ENCODE measurements at regions not wholly inside any gene's neighbourhood (a gene's known extent, or its start where the extent isn't known, plus 50 kb on each side); places are given as distances from the start of the nearest gene placed in this dataset.

DNA sequence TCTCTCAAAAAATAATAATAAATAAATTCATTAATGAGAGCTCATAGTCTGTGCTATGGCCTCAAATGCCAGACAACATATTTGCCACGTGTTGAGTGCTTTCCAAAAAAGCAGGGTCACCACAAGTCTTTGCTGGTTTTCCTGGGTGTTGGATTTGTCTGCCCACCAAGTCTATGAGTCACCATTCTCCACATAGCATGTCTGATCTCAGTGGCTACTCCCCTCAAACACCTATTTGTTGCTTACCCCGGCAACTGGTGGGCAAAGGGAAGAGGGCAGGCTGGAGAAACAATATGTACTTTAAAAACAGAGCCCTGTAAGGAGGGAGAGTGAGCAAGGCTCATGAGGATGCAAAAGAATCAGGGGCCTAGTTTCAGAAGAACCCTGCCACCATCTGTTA is 120.0 kb upstream of the ARRDC4 start:
- no peaks in the 10 kb centered on the region for H3K9me3 ChIP-seq (ENCODE audit: control insufficient read depth, low read depth, low read length)
- no peak for TF ChIP-seq EZH2 (IDR thresholded peaks at IDR 0.05; ENCODE audit: low read length)
- TF ChIP-seq, protein P1, sequence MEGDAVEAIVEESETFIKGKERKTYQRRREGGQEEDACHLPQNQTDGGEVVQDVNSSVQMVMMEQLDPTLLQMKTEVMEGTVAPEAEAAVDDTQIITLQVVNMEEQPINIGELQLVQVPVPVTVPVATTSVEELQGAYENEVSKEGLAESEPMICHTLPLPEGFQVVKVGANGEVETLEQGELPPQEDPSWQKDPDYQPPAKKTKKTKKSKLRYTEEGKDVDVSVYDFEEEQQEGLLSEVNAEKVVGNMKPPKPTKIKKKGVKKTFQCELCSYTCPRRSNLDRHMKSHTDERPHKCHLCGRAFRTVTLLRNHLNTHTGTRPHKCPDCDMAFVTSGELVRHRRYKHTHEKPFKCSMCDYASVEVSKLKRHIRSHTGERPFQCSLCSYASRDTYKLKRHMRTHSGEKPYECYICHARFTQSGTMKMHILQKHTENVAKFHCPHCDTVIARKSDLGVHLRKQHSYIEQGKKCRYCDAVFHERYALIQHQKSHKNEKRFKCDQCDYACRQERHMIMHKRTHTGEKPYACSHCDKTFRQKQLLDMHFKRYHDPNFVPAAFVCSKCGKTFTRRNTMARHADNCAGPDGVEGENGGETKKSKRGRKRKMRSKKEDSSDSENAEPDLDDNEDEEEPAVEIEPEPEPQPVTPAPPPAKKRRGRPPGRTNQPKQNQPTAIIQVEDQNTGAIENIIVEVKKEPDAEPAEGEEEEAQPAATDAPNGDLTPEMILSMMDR (optimal IDR thresholded peaks at IDR 0.05 in 1 of 3, IDR thresholded peaks at IDR 0.05 in 1 of 3, conservative IDR thresholded peaks at IDR 0.05 in 1 of 3; ENCODE audit: extremely low read depth in 1 of 3, insufficient read depth in 2 of 3, low read length in 3 of 3) = no peak
- H4K20me1 ChIP-seq (ENCODE audit: control insufficient read depth, extremely low read depth, insufficient read depth, low read length) = no peaks in the 10 kb centered on the region
- FAIRE-seq = no peak
- no peaks in the 10 kb centered on the region for H3K36me3 ChIP-seq (ENCODE audit: control insufficient read depth in 2 of 2, extremely low read depth in 1 of 2, insufficient read depth in 2 of 2, low read length in 2 of 2)
- no peaks in the 10 kb centered on the region for H3K27me3 ChIP-seq (ENCODE audit: control insufficient read depth, extremely low read depth, insufficient read depth, low read length)
- dilution Hi-C loops (cut with MboI; ENCODE audit: extremely low pct_ligation_motif_present, low sequenced_read_pairs) = no loop called here
- H3K79me2 ChIP-seq (ENCODE audit: control insufficient read depth, insufficient read depth, low read length) = no peaks in the 10 kb centered on the region
- H3K9ac ChIP-seq (ENCODE audit: control insufficient read depth, extremely low read depth, insufficient read depth, low read length) = no peak overlapping the region
- H3K27ac ChIP-seq (ENCODE audit: control insufficient read depth, insufficient read depth, low read length) = no peak overlapping the region
- H3K4me2 ChIP-seq (ENCODE audit: control insufficient read depth, extremely low read depth, insufficient read depth, low read depth, low read length) = no peak overlapping the region
- H3K4me1 ChIP-seq (ENCODE audit: control insufficient read depth, extremely low read depth, insufficient read depth, low read length) = no peaks in the 10 kb centered on the region
- DNase-seq (ENCODE audit: low read depth, low spot score) = no peak
- no peak overlapping the region for H2AFZ ChIP-seq (ENCODE audit: control insufficient read depth, low read length)
- H3K4me3 ChIP-seq (ENCODE audit: control insufficient read depth in 2 of 3, extremely low read depth in 1 of 3, insufficient read depth in 2 of 3, low read depth in 1 of 3, low read length in 3 of 3) = no peak overlapping the region
- no peaks in the 10 kb centered on the region for H3K9me1 ChIP-seq (ENCODE audit: control insufficient read depth, extremely low read depth, insufficient read depth, low read length)

DNA sequence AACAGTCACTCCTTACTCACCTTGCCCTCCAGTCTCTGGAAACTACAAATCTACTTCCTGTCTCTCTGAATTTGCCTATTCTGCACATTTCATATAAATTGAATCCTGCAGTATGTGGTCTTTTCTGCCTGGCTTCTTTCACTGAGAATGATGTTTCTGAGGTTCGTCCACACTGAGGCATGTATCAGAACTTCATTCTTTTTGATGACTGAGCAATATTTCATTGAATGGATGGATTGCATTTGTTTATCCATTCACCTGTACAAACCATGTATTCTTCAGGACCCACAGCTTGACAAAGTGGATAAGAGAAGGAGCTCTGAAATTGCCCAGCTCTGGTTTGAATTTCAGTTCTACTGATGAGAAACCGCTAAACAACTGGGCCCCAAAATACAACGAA is 118.9 kb upstream of the ARRDC4 start:
- no peaks in the 10 kb centered on the region for H3K27me3 ChIP-seq (ENCODE audit: control insufficient read depth, extremely low read depth, insufficient read depth, low read length)
- H4K20me1 ChIP-seq (ENCODE audit: control insufficient read depth, extremely low read depth, insufficient read depth, low read length) = no peaks in the 10 kb centered on the region
- H3K4me3 ChIP-seq (ENCODE audit: control insufficient read depth in 2 of 3, extremely low read depth in 1 of 3, insufficient read depth in 2 of 3, low read depth in 1 of 3, low read length in 3 of 3) = no peak overlapping the region
- no peaks in the 10 kb centered on the region for H3K36me3 ChIP-seq (ENCODE audit: control insufficient read depth in 2 of 2, extremely low read depth in 1 of 2, insufficient read depth in 2 of 2, low read length in 2 of 2)
- dilution Hi-C loops (cut with MboI; ENCODE audit: extremely low pct_ligation_motif_present, low sequenced_read_pairs) = no loop called here
- no peak overlapping the region for H3K27ac ChIP-seq (ENCODE audit: control insufficient read depth, insufficient read depth, low read length)
- no peaks in the 10 kb centered on the region for H3K4me1 ChIP-seq (ENCODE audit: control insufficient read depth, extremely low read depth, insufficient read depth, low read length)
- H3K9me3 ChIP-seq (ENCODE audit: control insufficient read depth, low read depth, low read length) = no peaks in the 10 kb centered on the region
- no peak overlapping the region for H3K4me2 ChIP-seq (ENCODE audit: control insufficient read depth, extremely low read depth, insufficient read depth, low read depth, low read length)
- no peak overlapping the region for H2AFZ ChIP-seq (ENCODE audit: control insufficient read depth, low read length)
- no peak overlapping the region for H3K9ac ChIP-seq (ENCODE audit: control insufficient read depth, extremely low read depth, insufficient read depth, low read length)
- no peak for DNase-seq (ENCODE audit: low read depth, low spot score)
- no peaks in the 10 kb centered on the region for H3K9me1 ChIP-seq (ENCODE audit: control insufficient read depth, extremely low read depth, insufficient read depth, low read length)
- TF ChIP-seq, protein P1 (optimal IDR thresholded peaks at IDR 0.05 in 1 of 3, IDR thresholded peaks at IDR 0.05 in 1 of 3, conservative IDR thresholded peaks at IDR 0.05 in 1 of 3; ENCODE audit: extremely low read depth in 1 of 3, insufficient read depth in 2 of 3, low read length in 3 of 3) = no peak
- no peak for TF ChIP-seq EZH2 (IDR thresholded peaks at IDR 0.05; ENCODE audit: low read length)
- H3K79me2 ChIP-seq (ENCODE audit: control insufficient read depth, insufficient read depth, low read length) = no peaks in the 10 kb centered on the region
- FAIRE-seq = no peak
